HCT116 (cell line): ENCODE measurements at regions not wholly inside any gene's neighbourhood (a gene's known extent, or its start where the extent isn't known, plus 50 kb on each side); places are given as distances from the start of the nearest gene placed in this dataset.
A peak's percentile ranks its signal among the peaks of the same experiment; 100 is the strongest.

Experiments
- ATAC-seq: fragments of 200-7000 bp; cut with Tn5 transposase; 2 replicates; pipeline ENCODE4 v1.9.1; 2020; ENCODE audit warnings: mild to moderate bottlenecking, moderate library complexity
- BruUV-seq: library from RNA; stranded (reverse); fragments of 400-500 nt; replicated peaks from 2 replicates; lab custom pipeline; 2021; lab: Mats Ljungman, UMichigan
- CTCF ChIA-PET: fragments of 300-600 bp; sonication (Branson Sonifier 250); formaldehyde crosslinking; loops from one replicate; lab custom pipeline; 2021; ENCODE audit warnings: antibody characterized with exemption; lab: Charles Lee
- POLR2A ChIA-PET: fragments of 300-600, 350-600 bp; sonication (Branson Sonifier 250); formaldehyde crosslinking; loops from one replicate; lab custom pipeline; 2021; ENCODE audit warnings: antibody characterized with exemption; lab: Charles Lee
- RAD21 ChIA-PET, 2 experiments: fragments of 300-600 bp; sonication (Branson Sonifier 250); formaldehyde crosslinking; loops; one replicate each; lab custom pipeline; 2023; ENCODE audit warnings: low total read pairs in 2 of 2; ENCODE audit not compliant: uncharacterized antibody in 2 of 2, unreplicated experiment in 2 of 2, low non-redundant PET in 1 of 2; lab: Charles Lee
- DNase-seq: peaks from one replicate; pipeline ENCODE4 v3.0.0-alpha.2; 2010; ENCODE audit warnings: low read depth, low spot score
- H2AFZ ChIP-seq: fragments of 200-600 bp; shearing (Covaris generic), sonication (generic); 2 replicates; pipeline ENCODE4 v1.6.1; 2017; ENCODE audit warnings: low read depth, mixed run types, mixed read lengths, antibody characterized with exemption, low read length; ENCODE audit not compliant: poor library complexity, severe bottlenecking
- H3K27ac ChIP-seq: 2 replicates; pipeline ENCODE4 v1.5.1; 2012; ENCODE audit warnings: low read depth, low read length
- H3K27me3 ChIP-seq: fragments of 200-600 bp; sonication (generic); 2 replicates; pipeline ENCODE4 v1.6.1; 2016; ENCODE audit warnings: mixed run types, low read length, mixed read lengths; ENCODE audit not compliant: insufficient read depth
- H3K36me3 ChIP-seq, 2 experiments: fragments of 200-500 bp in 1 of 2; fragments of 200-600 bp in 1 of 2; sonication (Bioruptor generic) in 1 of 2; sonication (generic) in 1 of 2; 2 replicates each; pipeline versions ENCODE4 v1.5.1 to v1.6.1; 2014 to 2016; ENCODE audit warnings: low read length in 2 of 2, inconsistent platforms in 1 of 2, mixed read lengths in 1 of 2, mixed run types in 1 of 2; ENCODE audit not compliant: insufficient read depth in 2 of 2, control insufficient read depth in 1 of 2
- H3K4me1 ChIP-seq, 2 experiments: fragments of 200-600 bp in 1 of 2; sonication (generic) in 1 of 2; 2 replicates each; pipeline versions ENCODE4 v1.5.1 to v1.6.1; 2012 to 2017; ENCODE audit warnings: low read length in 2 of 2, inconsistent platforms in 1 of 2, mild to moderate bottlenecking in 1 of 2, mixed read lengths in 1 of 2, mixed run types in 1 of 2, moderate library complexity in 1 of 2; ENCODE audit not compliant: insufficient read depth in 2 of 2, control insufficient read depth in 1 of 2
- H3K4me2 ChIP-seq: fragments of 200-600 bp; sonication (generic); 2 replicates; pipeline ENCODE4 v1.6.1; 2017; ENCODE audit warnings: mixed run types, low read length, mixed read lengths
- H3K4me3 ChIP-seq, 2 experiments: fragments of 200-600 bp in 1 of 2; sonication (generic) in 1 of 2; replicated peaks in 1 of 2; 2 replicates each; pipeline ENCODE4 v1.5.1; 2011 to 2016; ENCODE audit warnings: low read length in 2 of 2, control low read depth in 1 of 2, low read depth in 1 of 2, mild to moderate bottlenecking in 1 of 2, mixed read lengths in 1 of 2, mixed run types in 1 of 2
- H3K79me2 ChIP-seq: fragments of 200-600 bp; sonication (generic); 2 replicates; pipeline ENCODE4 v1.6.1; 2017; ENCODE audit warnings: mild to moderate bottlenecking, mixed run types, low read length, moderate library complexity, mixed read lengths; ENCODE audit not compliant: insufficient read depth
- H3K9ac ChIP-seq: fragments of 200-600 bp; sonication (generic); 2 replicates; pipeline ENCODE4 v1.6.1; 2016; ENCODE audit warnings: low read length, mixed read lengths
- H3K9me2 ChIP-seq: fragments of 200-600 bp; sonication (generic), shearing (Covaris generic); 2 replicates; pipeline ENCODE4 v1.6.1; 2017; ENCODE audit warnings: mixed run types, mild to moderate bottlenecking, moderate library complexity; ENCODE audit not compliant: insufficient read depth
- H3K9me3 ChIP-seq, 2 experiments: fragments of 200-500 bp in 1 of 2; fragments of 200-600 bp in 1 of 2; sonication (Bioruptor generic) in 1 of 2; sonication (generic) in 1 of 2; 2 replicates each; pipeline ENCODE4 v1.6.1; 2014 to 2017; ENCODE audit warnings: low read length in 2 of 2, mixed read lengths in 2 of 2, inconsistent platforms in 1 of 2, low read depth in 1 of 2, mild to moderate bottlenecking in 1 of 2, mixed run types in 1 of 2, moderate library complexity in 1 of 2; ENCODE audit not compliant: control insufficient read depth in 1 of 2, insufficient read depth in 1 of 2
- H4K20me1 ChIP-seq: fragments of 200-600 bp; sonication (generic), shearing (Covaris generic); 2 replicates; pipeline ENCODE4 v1.6.1; 2017; ENCODE audit warnings: mixed run types, mild to moderate bottlenecking, moderate library complexity; ENCODE audit not compliant: insufficient read depth
- CBX3 ChIP-seq: IDR thresholded peaks from 2 replicates; pipeline ENCODE4 v1.6.1; 2012; ENCODE audit warnings: low read depth
- CEBPB ChIP-seq: IDR thresholded peaks from 2 replicates; pipeline ENCODE4 v1.6.1; 2012; ENCODE audit warnings: low read depth
- ELF1 ChIP-seq: IDR thresholded peaks from 2 replicates; pipeline ENCODE4 v1.6.1; 2012; ENCODE audit warnings: low read depth, borderline replicate concordance
- EZH2phosphoT487 ChIP-seq: fragments of 200-600 bp; IDR thresholded peaks from 2 replicates; pipeline ENCODE4 v1.6.1; 2018; ENCODE audit warnings: antibody characterized with exemption, borderline replicate concordance
- FOSL1 ChIP-seq: IDR thresholded peaks from 2 replicates; pipeline ENCODE4 v1.6.1; 2012; ENCODE audit warnings: low read depth
- JUND ChIP-seq: IDR thresholded peaks from 2 replicates; pipeline ENCODE4 v1.6.1; 2012
- MAX ChIP-seq: IDR thresholded peaks from 2 replicates; pipeline ENCODE4 v1.6.1; 2012
- POLR2A ChIP-seq: IDR thresholded peaks from 2 replicates; pipeline ENCODE4 v1.7.0; 2011; ENCODE audit warnings: borderline replicate concordance; ENCODE audit not compliant: insufficient read depth, insufficient read length; ENCODE audit errors: extremely low read depth
- POLR2AphosphoS5 ChIP-seq: IDR thresholded peaks from 2 replicates; pipeline ENCODE4 v1.6.1; 2011; ENCODE audit warnings: mild to moderate bottlenecking, low read depth, low read length, moderate library complexity
- REST ChIP-seq: IDR thresholded peaks from 2 replicates; pipeline ENCODE4 v1.6.1; 2012; ENCODE audit warnings: low read depth
- SP1 ChIP-seq: IDR thresholded peaks from 2 replicates; pipeline ENCODE4 v1.6.1; 2012; ENCODE audit warnings: low read depth
- TCF7L2 ChIP-seq: IDR thresholded peaks from 2 replicates; pipeline ENCODE4 v1.7.0; 2011; ENCODE audit warnings: borderline replicate concordance, inconsistent platforms; ENCODE audit not compliant: insufficient read depth, insufficient read length; ENCODE audit errors: extremely low read depth
- YY1 ChIP-seq: IDR thresholded peaks from 2 replicates; pipeline ENCODE4 v1.6.1; 2011; ENCODE audit warnings: low read length, low read depth, moderate library complexity, mild to moderate bottlenecking; ENCODE audit not compliant: insufficient replicate concordance; ENCODE audit errors: extremely low read depth
- ZBTB33 ChIP-seq: IDR thresholded peaks from 2 replicates; pipeline ENCODE4 v1.6.1; 2011; ENCODE audit warnings: mild to moderate bottlenecking, low read length, moderate library complexity; ENCODE audit not compliant: insufficient replicate concordance; ENCODE audit errors: extremely low read depth
- ZFX ChIP-seq: fragments of 450-650 bp; IDR thresholded peaks from 2 replicates; pipeline ENCODE4 v1.6.1; 2017
- intact Hi-C: fragments of 100-400 bp; cut with micrococcal nuclease; formaldehyde crosslinking; loops from 2 replicates; pipeline ENCODE4 v1.10.0; 2022

GRCh38 chr5:120320626-120321025 is 143.5 kb upstream of the PRR16 start:
- Histone ChIP-seq H3K9me3 (no peaks in the 10 kb centered on the region), H2AFZ (no peak overlapping the region), H3K27me3 (no peaks in the 10 kb centered on the region), H3K4me1 (no peaks in the 10 kb centered on the region), H3K4me3 (no peak overlapping the region), H3K9me2 (no peaks in the 10 kb centered on the region), H3K79me2 (no peaks in the 10 kb centered on the region), H3K36me3 (no peaks in the 10 kb centered on the region), H3K4me2 (no peak overlapping the region), H4K20me1 (no peaks in the 10 kb centered on the region), H3K9ac (no peak overlapping the region), H3K27ac (no peak overlapping the region)
- ChIA-PET RAD21 (no interaction called here), CTCF (no interaction called here), POLR2A (no interaction called here)
- TF ChIP-seq POLR2A (no peak), CEBPB (no peak), FOSL1 (no peak), MAX (no peak), TCF7L2 (no peak), ZFX (no peak), REST (no peak)
- ATAC-seq (no peak), DNase-seq (no peak)
- BruUV-seq: no TSS peak
- intact Hi-C loops: no loop called here

GRCh38 chr5:120326651-120327050 is 137.4 kb upstream of the PRR16 start:
- no peaks in the 10 kb centered on the region for H3K27me3 ChIP-seq
- H2AFZ ChIP-seq: peak overlapping the region; percentile 41
- no peaks in the 10 kb centered on the region for H3K79me2 ChIP-seq
- intact Hi-C loops: no loop called here
- H3K4me2 ChIP-seq: no peak overlapping the region
- ATAC-seq (no peak), DNase-seq (no peak)
- CTCF ChIA-PET: no interaction called here
- no peak overlapping the region for H3K9ac ChIP-seq
- TF ChIP-seq YY1 (no peak), SP1 (no peak), CEBPB (no peak), CBX3 (no peak), ELF1 (no peak), EZH2phosphoT487 (no peak), ZFX (no peak), TCF7L2 (no peak), ZBTB33 (no peak), MAX (no peak), JUND (no peak), POLR2AphosphoS5 (no peak)
- H3K9me3 ChIP-seq: no peaks in the 10 kb centered on the region
- H3K4me3 ChIP-seq: no peak overlapping the region
- no peaks in the 10 kb centered on the region for H4K20me1 ChIP-seq
- RAD21 ChIA-PET: no interaction called here
- H3K36me3 ChIP-seq: no peaks in the 10 kb centered on the region
- no TSS peak for BruUV-seq
- H3K27ac ChIP-seq: no peak overlapping the region
- H3K9me2 ChIP-seq: no peaks in the 10 kb centered on the region
- H3K4me1 ChIP-seq: no peaks in the 10 kb centered on the region
- POLR2A ChIA-PET: no interaction called here
